SK-N-SH (cell line): ENCODE measurements at regions not wholly inside any gene's neighbourhood (a gene's known extent, or its start where the extent isn't known, plus 50 kb on each side); places are given as distances from the start of the nearest gene placed in this dataset.

Experiments used
- POLR2AphosphoS5 ChIP-seq: IDR thresholded peaks from 2 replicates; pipeline ENCODE4 v1.6.1; 2012; ENCODE audit warnings: low read depth, low read length
- TAF1 ChIP-seq: IDR thresholded peaks from 2 replicates; pipeline ENCODE4 v1.6.1; 2012; ENCODE audit warnings: low read depth, mild to moderate bottlenecking, low read length, moderate library complexity, borderline replicate concordance
- TF ChIP-seq, protein P1 (sequence below): fragments of 150-350 bp; IDR thresholded peaks from 2 replicates; pipeline ENCODE4 v1.6.1; 2016; ENCODE audit warnings: mild to moderate bottlenecking, low read depth, low read length

DNA sequence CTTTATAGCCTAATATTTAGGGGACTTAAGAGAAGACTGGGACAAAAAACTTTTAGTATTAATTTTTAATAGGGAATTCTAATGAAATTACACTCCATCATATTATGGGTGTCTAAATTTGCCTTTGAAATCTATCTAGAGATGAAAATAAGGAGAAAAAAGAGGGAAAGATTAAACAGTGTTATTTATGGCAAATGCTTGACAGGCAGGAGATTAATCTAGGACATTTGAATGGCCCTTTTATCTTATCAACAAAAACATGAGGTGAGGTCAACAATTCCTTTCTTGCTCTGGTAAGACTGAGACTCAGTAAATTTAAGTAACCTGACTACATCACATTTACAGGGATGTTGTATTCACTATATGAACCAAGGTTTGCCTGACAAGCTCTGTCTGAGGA lies 852.8 kb upstream of the CTNND2 start:
- TF ChIP-seq, protein P1, sequence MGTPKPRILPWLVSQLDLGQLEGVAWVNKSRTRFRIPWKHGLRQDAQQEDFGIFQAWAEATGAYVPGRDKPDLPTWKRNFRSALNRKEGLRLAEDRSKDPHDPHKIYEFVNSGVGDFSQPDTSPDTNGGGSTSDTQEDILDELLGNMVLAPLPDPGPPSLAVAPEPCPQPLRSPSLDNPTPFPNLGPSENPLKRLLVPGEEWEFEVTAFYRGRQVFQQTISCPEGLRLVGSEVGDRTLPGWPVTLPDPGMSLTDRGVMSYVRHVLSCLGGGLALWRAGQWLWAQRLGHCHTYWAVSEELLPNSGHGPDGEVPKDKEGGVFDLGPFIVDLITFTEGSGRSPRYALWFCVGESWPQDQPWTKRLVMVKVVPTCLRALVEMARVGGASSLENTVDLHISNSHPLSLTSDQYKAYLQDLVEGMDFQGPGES, result no peak
- TF ChIP-seq TAF1 (no peak), POLR2AphosphoS5 (no peak)
